H1 (cell line): ENCODE measurements at regions not wholly inside any gene's neighbourhood (a gene's known extent, or its start where the extent isn't known, plus 50 kb on each side); places are given as distances from the start of the nearest gene placed in this dataset.

Experiments
- EGR1 ChIP-seq: IDR thresholded peaks from 2 replicates; pipeline ENCODE4 v1.6.1; 2011; ENCODE audit warnings: low read depth, low read length, borderline replicate concordance
- KDM4A ChIP-seq: IDR thresholded peaks from one replicate; pipeline ENCODE4 v1.7.1; 2012; ENCODE audit warnings: low read depth, mild to moderate bottlenecking, moderate library complexity, low read length, inconsistent platforms; ENCODE audit not compliant: severe bottlenecking
- POLR2A ChIP-seq, 2 experiments: IDR thresholded peaks; 1 replicate in 1 of 2; 2 replicates in 1 of 2; pipeline ENCODE4 v1.6.1; 2011; ENCODE audit warnings: low read depth in 2 of 2, low read length in 2 of 2, mild to moderate bottlenecking in 2 of 2; ENCODE audit errors: control extremely low read depth in 1 of 2
- POU5F1 ChIP-seq: IDR thresholded peaks from 2 replicates; pipeline ENCODE4 v1.6.1; 2011; ENCODE audit warnings: low read depth, mild to moderate bottlenecking, low read length, moderate library complexity
- TAF7 ChIP-seq: optimal IDR thresholded peaks from 2 replicates; pipeline ENCODE3; 2011; ENCODE audit warnings: low read depth, mild to moderate bottlenecking, inconsistent platforms, low read length, moderate library complexity, borderline replicate concordance
- TBP ChIP-seq: IDR thresholded peaks from 2 replicates; pipeline ENCODE4 v1.6.1; 2011; ENCODE audit warnings: low read depth, low read length, improper control_type of control experiment
- TEAD4 ChIP-seq: IDR thresholded peaks from 2 replicates; pipeline ENCODE4 v1.6.1; 2012; ENCODE audit warnings: low read depth, low read length, inconsistent platforms, mixed read lengths
- TF ChIP-seq, protein P1 (sequence below): IDR thresholded peaks from 2 replicates; pipeline ENCODE4 v1.6.1; 2011; ENCODE audit warnings: low read length, improper control_type of control experiment

DNA sequence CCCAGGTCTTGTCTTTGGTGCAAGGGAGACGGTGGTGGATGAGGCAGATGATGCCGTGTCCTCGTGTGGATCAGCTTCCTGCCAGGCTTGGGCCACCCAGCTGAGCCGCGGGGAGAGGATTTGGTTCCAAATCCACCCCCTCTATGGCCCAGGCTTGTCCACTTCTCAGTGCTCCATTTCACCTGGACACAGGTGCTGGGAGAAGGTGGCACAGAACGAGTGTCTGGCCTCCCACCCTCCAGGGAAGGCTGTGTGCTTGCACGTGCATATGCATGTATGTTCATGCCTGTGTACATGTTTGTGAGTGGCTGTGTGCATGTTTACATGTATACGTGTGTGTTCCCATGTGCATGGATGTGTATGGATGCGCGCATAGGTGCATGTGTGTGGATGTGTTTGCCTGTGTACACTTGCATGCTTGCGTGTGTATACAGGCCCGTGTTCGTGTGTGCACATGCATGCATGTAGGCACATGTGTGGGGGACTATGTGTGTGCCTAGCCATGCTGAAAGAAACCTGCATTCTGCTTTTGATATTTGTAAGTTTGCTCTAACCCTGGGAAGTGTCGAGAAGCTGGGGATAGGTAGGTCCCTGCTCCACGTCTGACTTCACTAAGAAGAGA, 196.3 kb downstream of the IRF8 start (continued):
- TF ChIP-seq POU5F1, result no peak
- TF ChIP-seq, protein P1, sequence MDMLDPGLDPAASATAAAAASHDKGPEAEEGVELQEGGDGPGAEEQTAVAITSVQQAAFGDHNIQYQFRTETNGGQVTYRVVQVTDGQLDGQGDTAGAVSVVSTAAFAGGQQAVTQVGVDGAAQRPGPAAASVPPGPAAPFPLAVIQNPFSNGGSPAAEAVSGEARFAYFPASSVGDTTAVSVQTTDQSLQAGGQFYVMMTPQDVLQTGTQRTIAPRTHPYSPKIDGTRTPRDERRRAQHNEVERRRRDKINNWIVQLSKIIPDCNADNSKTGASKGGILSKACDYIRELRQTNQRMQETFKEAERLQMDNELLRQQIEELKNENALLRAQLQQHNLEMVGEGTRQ, result no peak
- no peak for TF ChIP-seq TEAD4
- no peak for TF ChIP-seq KDM4A
- TF ChIP-seq EGR1, result no peak
- TF ChIP-seq TAF7, result no peak
- TF ChIP-seq TBP, result no peak
- no peak for TF ChIP-seq POLR2A (IDR thresholded peaks at IDR 0.05; ENCODE audit: control extremely low read depth in 1 of 2, low read depth in 2 of 2, low read length in 2 of 2)
- TF ChIP-seq, all 59 proteins: peak for 0
